T-helper 17 cell (primary cell): ENCODE measurements at regions not wholly inside any gene's neighbourhood (a gene's known extent, or its start where the extent isn't known, plus 50 kb on each side); places are given as distances from the start of the nearest gene placed in this dataset.

Experiments
- ATAC-seq: fragments of 150-1000 bp; cut with Tn5 transposase; 2 replicates; pipeline ENCODE4 v1.10.0; 2021; ENCODE audit warnings: mild to moderate bottlenecking, moderate library complexity
- DNase-seq, 3 donors: peaks; one replicate each; pipeline versions ENCODE4 v3.0.0 to v3.0.0-alpha.2; 2020 to 2021
- H3K9me3 ChIP-seq: one replicate; pipeline ENCODE4 v1.7.0; 2013; ENCODE audit warnings: low read length, mild to moderate bottlenecking; ENCODE audit not compliant: control insufficient read depth, poor library complexity, severe bottlenecking
- H3K27ac Mint-ChIP-seq: one replicate; pipeline ENCODE4 v1.8.0; 2022; ENCODE audit warnings: mild to moderate bottlenecking, moderate library complexity, mixed read lengths
- H3K27me3 Mint-ChIP-seq: one replicate; pipeline ENCODE4 v1.8.0; 2022; ENCODE audit warnings: mixed read lengths
- H3K36me3 Mint-ChIP-seq: one replicate; pipeline ENCODE4 v1.8.0; 2022; ENCODE audit warnings: low read depth, mixed read lengths
- H3K4me1 Mint-ChIP-seq: one replicate; pipeline ENCODE4 v1.8.0; 2022; ENCODE audit warnings: mild to moderate bottlenecking, mixed read lengths
- H3K4me3 Mint-ChIP-seq: one replicate; pipeline ENCODE4 v1.8.0; 2022; ENCODE audit warnings: mild to moderate bottlenecking, moderate library complexity, mixed read lengths

DNA sequence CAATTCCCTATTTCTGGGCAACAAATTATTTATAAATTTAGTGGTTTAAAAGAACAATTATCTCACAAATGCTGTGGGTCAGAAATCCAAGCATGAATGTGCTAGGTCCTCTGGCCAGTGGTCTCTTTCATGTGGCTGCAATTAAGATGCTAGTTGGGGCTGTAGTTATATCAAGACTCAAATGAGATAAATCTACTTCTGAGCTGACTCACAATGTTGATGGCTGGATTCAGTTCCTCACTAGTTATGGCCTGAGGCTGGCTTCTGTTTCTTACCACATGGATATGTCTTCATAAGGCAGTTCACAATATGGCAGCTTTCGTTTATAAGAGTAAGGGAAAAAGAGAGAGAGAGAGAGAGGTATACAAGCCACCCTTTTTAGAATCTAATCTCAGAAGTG is 717.0 kb downstream of the PRELID2 start:
- Mint-ChIP-seq H3K36me3 (no peaks in the 10 kb centered on the region), H3K4me3 (no peak overlapping the region), H3K27me3 (no peaks in the 10 kb centered on the region), H3K27ac (no peak overlapping the region), H3K4me1 (no peaks in the 10 kb centered on the region)
- no peaks in the 10 kb centered on the region for H3K9me3 ChIP-seq
- ATAC-seq (no peak), DNase-seq (no peak)

DNA sequence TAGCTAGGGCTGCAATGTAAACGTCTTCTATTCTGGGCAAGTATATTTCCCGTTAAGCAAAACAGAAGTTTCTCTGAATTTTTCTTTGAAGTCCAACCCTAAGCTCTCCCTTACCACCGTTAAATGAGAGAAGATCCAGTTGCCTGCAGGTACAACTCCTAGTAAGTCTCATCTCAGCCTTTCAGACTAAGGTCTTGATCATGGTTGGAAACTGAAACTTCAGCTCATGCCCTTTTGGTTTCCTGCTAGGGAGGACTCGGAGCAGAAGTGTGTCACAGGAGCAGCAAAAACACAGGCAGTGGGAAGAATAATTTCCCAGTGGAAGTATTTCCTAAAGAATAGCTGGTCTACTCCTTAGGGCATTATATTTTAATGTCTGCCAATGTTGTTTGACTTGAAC is 717.9 kb downstream of the PRELID2 start:
- no peaks in the 10 kb centered on the region for H3K4me1 Mint-ChIP-seq
- no peaks in the 10 kb centered on the region for H3K27me3 Mint-ChIP-seq
- ATAC-seq (no peak), DNase-seq (no peak)
- no peaks in the 10 kb centered on the region for H3K36me3 Mint-ChIP-seq
- H3K4me3 Mint-ChIP-seq: no peak overlapping the region
- H3K9me3 ChIP-seq: no peaks in the 10 kb centered on the region
- no peak overlapping the region for H3K27ac Mint-ChIP-seq

DNA sequence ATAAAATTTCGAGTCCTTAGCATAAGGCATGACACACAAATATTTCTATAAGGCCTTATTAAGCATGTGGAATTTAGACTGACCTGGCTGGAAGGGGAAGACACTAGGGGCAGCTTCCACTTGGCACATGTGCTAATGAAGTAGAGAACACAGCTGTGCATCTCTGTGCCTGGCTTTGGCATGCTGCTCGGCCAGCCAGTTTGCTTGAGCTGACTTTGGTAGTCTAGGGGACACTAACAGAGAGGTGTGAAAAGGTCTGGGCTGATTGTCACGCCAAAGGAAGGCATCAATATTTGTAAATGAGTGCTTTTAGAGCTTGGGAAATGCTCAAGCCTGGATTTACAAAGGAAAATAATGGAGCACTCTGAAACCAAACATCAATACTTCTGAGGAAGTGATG is 723.7 kb downstream of the PRELID2 start:
- ATAC-seq (no peak), DNase-seq (no peak)
- Mint-ChIP-seq H3K27ac (no peak overlapping the region), H3K36me3 (no peaks in the 10 kb centered on the region), H3K4me3 (no peak overlapping the region), H3K27me3 (no peaks in the 10 kb centered on the region), H3K4me1 (no peaks in the 10 kb centered on the region)
- no peaks in the 10 kb centered on the region for H3K9me3 ChIP-seq

DNA sequence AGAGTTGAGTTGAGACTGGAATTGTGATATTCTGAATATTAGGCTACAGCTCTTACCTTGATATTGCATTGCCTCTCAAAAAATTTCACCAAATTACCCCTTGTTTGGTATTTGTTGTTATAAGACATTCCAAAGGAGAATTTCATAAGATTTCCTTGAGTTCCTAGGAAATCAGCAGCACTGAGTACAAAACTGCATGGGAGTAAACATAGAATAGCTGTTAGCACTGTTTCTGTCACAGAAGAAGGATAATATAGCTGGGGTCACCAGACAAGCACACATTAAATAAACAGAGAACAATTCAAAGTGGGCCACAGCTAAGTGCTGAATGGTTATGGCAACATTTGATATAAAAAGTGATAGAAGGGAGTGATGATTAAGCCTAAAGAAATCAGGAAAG is 724.3 kb downstream of the PRELID2 start:
- H3K9me3 ChIP-seq: no peaks in the 10 kb centered on the region
- Mint-ChIP-seq H3K4me3 (no peak overlapping the region), H3K36me3 (no peaks in the 10 kb centered on the region), H3K27ac (no peak overlapping the region), H3K4me1 (no peaks in the 10 kb centered on the region), H3K27me3 (no peaks in the 10 kb centered on the region)
- DNase-seq (no peak), ATAC-seq (no peak)

DNA sequence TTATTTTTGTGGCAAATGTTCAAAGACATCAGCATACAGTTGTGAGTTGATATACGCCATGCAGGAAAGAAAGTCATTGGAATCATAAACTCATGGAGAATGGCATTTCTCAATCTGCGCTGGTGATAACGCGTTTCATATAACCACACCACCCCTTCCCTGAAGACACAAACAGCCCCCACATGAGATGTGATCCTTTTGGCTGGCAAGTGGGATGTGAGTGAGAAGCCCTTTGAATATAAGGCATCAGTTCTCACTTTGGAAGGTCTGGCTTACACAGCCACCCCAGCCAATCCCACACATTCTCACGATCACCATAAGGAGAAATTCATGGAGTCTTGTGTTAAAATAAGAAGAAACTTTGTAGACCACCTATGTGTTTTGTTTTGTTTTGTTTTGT is 725.0 kb downstream of the PRELID2 start:
- Mint-ChIP-seq H3K36me3 (no peaks in the 10 kb centered on the region), H3K27me3 (no peaks in the 10 kb centered on the region), H3K4me1 (no peaks in the 10 kb centered on the region), H3K4me3 (no peak overlapping the region), H3K27ac (no peak overlapping the region)
- DNase-seq (no peak), ATAC-seq (no peak)
- H3K9me3 ChIP-seq: no peaks in the 10 kb centered on the region

DNA sequence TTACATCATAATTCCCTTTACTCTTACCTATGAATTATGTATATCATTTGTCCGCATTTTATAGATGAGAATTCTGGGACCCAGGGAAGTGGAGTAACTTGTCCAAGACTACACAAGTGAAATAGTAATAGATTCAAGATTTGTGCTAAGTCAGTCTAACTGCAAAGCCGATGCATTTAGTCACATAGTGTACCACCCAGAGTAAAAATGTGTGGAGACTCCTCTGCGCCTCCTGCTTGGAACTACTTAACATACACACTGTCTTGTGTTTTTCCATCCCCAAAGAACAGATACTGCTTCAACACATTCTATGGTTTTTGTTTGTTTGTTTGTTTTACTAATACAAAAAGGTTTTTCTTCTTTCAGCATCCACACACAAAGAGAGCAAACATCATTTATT is 729.8 kb downstream of the PRELID2 start:
- no peak for DNase-seq
- Mint-ChIP-seq H3K27me3 (no peaks in the 10 kb centered on the region), H3K4me3 (no peak overlapping the region)

DNA sequence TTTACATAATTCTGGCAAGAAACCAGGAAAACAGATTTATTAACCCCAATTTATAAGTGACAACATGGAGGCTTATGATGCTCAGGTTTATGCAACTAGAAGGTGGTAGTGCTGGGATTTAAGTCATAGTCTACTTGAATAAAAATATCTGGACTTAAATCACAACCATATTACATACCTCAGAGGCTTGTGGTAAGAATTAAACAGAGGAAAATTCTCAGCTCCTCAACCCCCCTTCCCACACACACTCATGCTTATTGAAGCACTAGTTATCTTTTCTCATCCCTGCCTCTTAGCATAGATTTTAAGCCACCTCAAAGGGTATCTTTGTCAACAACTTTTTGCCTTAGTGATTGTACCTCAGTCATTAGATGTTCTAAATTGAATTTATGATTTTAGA is 731.0 kb downstream of the PRELID2 start:
- Mint-ChIP-seq H3K36me3 (no peaks in the 10 kb centered on the region), H3K27me3 (no peaks in the 10 kb centered on the region), H3K4me3 (no peak overlapping the region), H3K4me1 (no peaks in the 10 kb centered on the region), H3K27ac (no peak overlapping the region)
- no peaks in the 10 kb centered on the region for H3K9me3 ChIP-seq
- DNase-seq (no peak), ATAC-seq (no peak)

More for the DNA sequence above, 729.8 kb downstream of the PRELID2 start:
- no peak for ATAC-seq
- no peaks in the 10 kb centered on the region for H3K4me1 Mint-ChIP-seq
- no peaks in the 10 kb centered on the region for H3K36me3 Mint-ChIP-seq
- no peak overlapping the region for H3K27ac Mint-ChIP-seq
- H3K9me3 ChIP-seq: no peaks in the 10 kb centered on the region

DNA sequence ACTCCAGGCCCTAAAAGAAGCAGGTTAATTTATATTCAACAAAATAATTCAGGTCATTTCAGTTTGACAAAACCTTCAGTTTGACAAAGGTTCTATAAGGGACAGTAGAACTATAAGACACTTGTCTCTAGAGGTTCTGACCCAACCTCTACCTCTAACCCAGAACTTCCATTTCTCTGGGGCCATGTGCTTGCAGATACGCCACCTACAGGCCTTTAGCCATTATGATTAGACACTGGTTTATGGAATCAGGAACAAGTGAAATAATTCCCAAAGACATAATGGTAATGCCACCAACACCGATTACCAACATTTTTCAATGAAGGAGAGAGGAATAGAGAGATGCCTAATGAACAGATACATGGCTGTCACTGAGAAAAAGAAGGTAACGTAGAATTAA is 733.9 kb downstream of the PRELID2 start:
- no peak for ATAC-seq
- Mint-ChIP-seq H3K4me3 (no peak overlapping the region), H3K4me1 (no peaks in the 10 kb centered on the region), H3K27ac (no peak overlapping the region), H3K36me3 (no peaks in the 10 kb centered on the region), H3K27me3 (no peaks in the 10 kb centered on the region)
- DNase-seq: no peak
- H3K9me3 ChIP-seq: no peaks in the 10 kb centered on the region

DNA sequence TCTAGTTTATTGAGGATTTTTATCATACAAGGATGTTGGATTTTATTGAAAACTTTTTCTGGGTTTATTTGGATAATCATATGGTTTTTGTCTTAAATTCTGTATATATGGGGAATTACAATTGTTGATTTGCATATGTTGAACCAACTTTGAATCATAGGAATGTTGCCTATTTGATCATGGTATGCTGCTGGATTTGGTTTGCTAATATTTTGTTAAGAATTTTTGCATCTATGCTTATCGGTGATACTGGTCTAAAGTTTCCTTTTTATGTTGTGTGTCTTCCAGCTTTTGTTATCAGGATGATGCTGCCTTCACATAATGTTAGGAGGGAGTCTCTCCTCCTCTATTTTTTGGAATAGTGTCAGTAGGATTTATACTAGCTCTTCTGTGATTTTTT is 745.0 kb downstream of the PRELID2 start:
- DNase-seq (no peak), ATAC-seq (no peak)
- no peak overlapping the region for H3K27ac Mint-ChIP-seq
- H3K27me3 Mint-ChIP-seq: no peaks in the 10 kb centered on the region
- no peaks in the 10 kb centered on the region for H3K36me3 Mint-ChIP-seq
- H3K4me3 Mint-ChIP-seq: no peak overlapping the region
- H3K9me3 ChIP-seq: no peaks in the 10 kb centered on the region
- H3K4me1 Mint-ChIP-seq: no peaks in the 10 kb centered on the region

DNA sequence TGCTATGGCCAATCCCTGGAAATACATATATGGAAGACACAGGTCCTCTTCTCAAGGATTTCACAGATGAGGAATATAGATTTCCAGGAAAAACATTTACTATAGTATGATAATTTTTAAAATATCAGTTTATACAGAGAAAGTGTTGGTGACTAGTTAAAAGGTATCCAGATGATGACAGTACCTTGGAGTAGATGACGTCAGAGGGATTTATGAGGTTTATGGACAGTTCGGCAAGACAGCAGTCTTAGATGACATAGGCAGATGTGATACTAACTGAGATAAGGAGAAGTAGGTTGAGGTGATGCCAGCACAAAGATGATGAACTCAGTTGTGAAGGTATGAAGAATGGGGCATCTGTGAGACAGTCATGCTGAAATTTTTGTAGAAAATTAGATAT is 750.3 kb downstream of the PRELID2 start:
- no peak overlapping the region for H3K4me3 Mint-ChIP-seq
- no peaks in the 10 kb centered on the region for H3K4me1 Mint-ChIP-seq
- H3K27me3 Mint-ChIP-seq: no peaks in the 10 kb centered on the region
- ATAC-seq (no peak), DNase-seq (no peak)
- H3K9me3 ChIP-seq: no peaks in the 10 kb centered on the region
- H3K36me3 Mint-ChIP-seq: no peaks in the 10 kb centered on the region
- no peak overlapping the region for H3K27ac Mint-ChIP-seq

DNA sequence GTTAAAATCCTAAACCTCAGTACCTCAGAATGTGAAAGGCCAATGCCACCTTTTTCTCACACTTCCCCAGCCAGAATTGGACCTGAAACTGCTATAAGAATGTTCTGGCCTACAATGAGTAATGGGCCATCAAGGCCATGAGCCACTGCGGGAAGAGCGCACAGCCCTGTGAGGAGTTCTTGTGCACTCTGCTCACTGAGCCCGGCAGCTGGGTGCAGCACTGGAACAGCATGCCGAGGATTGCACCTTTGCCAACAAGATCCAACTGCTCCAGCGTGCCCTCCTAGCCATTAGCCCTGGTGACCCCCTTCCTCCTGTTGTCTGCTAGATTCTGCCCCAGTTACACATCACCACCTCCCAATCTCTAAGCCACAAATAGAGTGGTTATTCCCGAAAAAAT is 758.1 kb downstream of the PRELID2 start:
- no peaks in the 10 kb centered on the region for H3K9me3 ChIP-seq
- H3K4me1 Mint-ChIP-seq: no peaks in the 10 kb centered on the region
- no peak overlapping the region for H3K4me3 Mint-ChIP-seq

DNA sequence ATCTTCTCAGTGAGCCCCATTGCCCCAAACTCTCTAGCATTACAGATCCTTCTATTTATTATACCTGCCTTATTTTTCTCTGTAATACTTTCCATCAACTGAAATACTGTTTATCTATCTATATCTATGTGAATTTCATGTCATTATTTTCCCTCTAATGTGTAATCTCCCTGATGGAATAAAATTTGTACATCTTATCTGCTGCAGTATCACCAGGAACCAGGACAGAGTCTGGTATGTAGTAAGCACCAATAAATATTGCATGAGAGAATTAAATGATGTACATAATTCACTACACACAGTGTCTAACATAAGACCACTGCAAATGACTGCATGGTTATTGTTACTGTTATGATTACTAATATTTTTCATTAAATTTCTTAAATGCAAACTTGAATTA is 759.1 kb downstream of the PRELID2 start:
- Mint-ChIP-seq H3K4me1 (no peaks in the 10 kb centered on the region), H3K4me3 (no peak overlapping the region), H3K27ac (no peak overlapping the region), H3K36me3 (no peaks in the 10 kb centered on the region), H3K27me3 (no peaks in the 10 kb centered on the region)
- H3K9me3 ChIP-seq: no peaks in the 10 kb centered on the region
- ATAC-seq (no peak), DNase-seq (no peak)

More for the DNA sequence above, 758.1 kb downstream of the PRELID2 start:
- Mint-ChIP-seq H3K27ac (no peak overlapping the region), H3K36me3 (no peaks in the 10 kb centered on the region), H3K27me3 (no peaks in the 10 kb centered on the region)
- DNase-seq: no peak
- ATAC-seq: no peak

DNA sequence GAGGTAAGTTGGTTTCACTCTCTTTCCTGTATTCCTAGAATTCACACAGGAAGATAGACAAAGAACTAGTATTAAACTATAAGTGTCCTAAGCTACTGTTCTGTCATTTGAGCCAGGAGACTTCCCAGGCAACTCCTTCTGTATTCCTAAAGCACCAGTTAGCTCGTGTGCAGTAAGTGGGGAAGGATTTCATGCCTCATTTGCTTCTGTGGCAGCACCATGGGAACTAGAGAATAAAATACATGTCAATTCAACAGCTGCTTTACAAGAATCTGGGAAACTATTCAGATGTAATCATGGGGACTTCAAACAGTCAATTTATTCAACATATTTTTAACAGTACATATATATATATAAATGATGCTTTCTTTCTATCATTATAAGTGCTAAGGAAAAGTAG is 762.3 kb downstream of the PRELID2 start:
- H3K27me3 Mint-ChIP-seq: no peaks in the 10 kb centered on the region
- ATAC-seq (no peak), DNase-seq (no peak)
- no peaks in the 10 kb centered on the region for H3K4me1 Mint-ChIP-seq
- H3K4me3 Mint-ChIP-seq: no peak overlapping the region
- H3K36me3 Mint-ChIP-seq: no peaks in the 10 kb centered on the region
- no peak overlapping the region for H3K27ac Mint-ChIP-seq
- H3K9me3 ChIP-seq: no peaks in the 10 kb centered on the region

DNA sequence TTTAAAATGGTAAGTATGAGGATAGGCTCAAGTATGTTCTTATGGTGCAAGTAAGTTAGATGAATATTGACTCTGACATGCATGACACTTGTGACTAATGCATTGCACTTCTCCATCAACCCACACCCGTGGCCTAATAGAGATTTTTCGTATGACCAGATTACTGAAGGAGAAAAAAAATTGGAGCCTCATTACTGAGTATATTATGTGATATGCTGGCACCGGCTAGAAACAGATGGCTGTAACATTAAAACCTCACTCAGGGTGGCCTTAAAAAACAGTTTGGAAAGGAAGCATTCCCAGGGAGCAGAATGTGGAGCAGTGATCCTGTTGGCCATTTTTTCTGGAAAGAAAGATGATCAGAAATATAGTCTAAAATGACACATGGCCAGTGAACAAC is 766.4 kb downstream of the PRELID2 start:
- Mint-ChIP-seq H3K27me3 (no peaks in the 10 kb centered on the region), H3K4me3 (no peak overlapping the region), H3K36me3 (no peaks in the 10 kb centered on the region), H3K4me1 (no peaks in the 10 kb centered on the region), H3K27ac (no peak overlapping the region)
- DNase-seq (no peak), ATAC-seq (no peak)
- H3K9me3 ChIP-seq: no peaks in the 10 kb centered on the region
